ENCODE measurements at regions not wholly inside any gene's neighbourhood (a gene's known extent, or its start where the extent isn't known, plus 50 kb on each side); places are given as distances from the start of the nearest gene placed in this dataset.
"Not testable (repeated sequence)": the region's sequence is repeated elsewhere in the genome, so short reads cannot be mapped to it uniquely, and the experiment has no call there.

DNA sequence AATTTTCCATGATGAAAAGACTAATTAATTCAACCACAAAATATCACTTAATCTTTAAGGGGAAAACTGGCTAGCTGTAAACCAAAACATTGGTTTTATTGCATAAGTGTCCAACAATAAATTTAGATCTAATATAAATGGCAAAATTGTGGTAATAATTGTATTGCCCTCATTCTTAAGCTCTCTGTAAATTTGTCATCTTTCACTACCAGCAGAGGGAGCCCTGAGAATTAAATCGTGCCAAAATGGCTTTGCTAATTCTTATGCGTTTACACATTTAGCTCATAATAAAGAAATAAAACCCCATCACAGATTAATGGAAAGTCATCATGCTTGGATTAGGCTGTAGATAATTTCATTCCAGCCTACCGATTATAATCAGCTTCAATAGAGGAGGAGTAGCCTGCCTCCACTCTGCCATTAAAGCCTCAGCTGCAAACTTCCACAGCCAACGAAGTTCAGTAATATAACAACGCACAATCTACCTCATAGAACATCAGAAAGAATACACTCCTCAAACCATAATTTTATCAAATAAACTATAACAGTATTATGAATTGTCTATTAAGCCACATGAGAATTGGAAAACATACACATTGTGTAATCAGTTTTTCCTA is 70.0 kb upstream of the ATP5MC3 start:
- DNase-seq (ENCODE audit: low spot score) = no peak

DNA sequence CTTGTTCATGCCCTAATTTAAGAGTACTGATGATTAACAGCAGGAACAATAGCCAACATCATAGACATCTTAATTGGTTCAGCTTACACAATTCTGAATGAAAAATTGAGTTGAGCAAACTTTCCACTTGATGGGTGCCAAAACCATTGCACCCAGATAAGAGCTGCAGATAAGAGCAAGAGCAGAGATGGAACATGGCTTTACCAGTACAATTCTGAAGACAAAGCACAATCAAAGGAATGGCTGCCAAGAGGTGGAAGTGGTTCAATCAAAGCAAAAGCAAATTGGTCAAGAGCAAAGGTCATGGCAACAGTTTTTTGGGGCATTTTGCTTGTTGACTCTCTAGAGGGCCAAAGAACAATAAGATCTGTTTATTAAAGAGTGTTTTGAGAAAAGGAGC is 65.6 kb upstream of the ATP5MC3 start:
- DNase-seq (ENCODE audit: low spot score) = no peak

DNA sequence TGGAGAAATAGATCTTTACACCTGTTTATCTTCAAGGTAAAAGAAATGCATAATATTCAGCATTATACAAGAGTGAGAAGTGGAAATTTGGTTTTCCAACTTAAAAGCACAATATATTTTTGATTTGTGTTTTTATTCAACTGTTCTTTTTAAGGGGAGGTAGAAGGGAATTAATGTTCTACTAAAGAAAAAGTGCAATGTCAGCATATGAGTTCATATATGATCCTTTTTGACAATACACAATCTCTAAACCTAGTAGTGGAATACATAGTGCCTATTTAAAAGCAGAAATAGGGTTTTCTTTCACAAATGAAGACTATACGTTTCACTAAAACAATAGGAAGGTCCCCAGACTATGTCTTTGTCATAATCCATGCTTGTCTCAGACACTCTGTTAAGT is 63.2 kb upstream of the ATP5MC3 start:
- no peak for DNase-seq (ENCODE audit: low spot score)

DNA sequence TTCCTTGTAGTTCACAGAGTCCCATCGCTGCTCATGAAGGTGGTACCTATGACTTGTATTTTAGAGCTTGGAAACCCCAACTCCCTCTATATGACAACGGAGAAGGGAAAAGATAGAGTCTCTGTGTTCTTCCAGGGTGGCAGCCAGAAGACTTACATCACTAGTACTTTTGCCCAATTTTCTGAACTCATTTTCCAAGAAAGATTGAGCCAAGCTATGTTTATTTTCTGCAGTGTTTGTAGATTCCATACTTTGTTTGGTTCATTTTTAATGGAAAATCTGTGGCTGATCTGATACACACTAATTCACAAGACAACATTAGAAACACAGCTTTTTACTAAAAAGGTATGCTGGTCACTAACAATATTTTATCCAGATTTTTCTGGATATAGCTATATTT is 60.2 kb upstream of the ATP5MC3 start:
- DNase-seq (ENCODE audit: low spot score) = no peak

DNA sequence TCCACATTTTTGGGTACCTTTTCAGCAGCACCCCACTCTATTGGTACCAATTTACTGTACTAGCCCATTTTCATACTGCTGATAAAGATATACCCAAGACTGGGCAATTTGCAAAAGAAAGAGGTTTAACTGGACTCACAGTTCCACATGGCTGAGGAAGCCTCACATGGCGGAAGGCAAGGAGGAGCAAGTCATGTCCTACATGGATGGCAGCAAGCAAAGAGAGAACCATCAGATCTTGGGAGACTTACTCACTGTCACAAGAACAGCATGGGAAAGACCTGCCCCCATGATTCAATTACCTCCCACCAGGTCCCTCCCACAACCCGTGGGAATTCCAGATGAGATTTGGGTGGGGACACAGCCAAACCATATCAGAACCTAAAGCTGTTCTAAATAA is 58.5 kb upstream of the ATP5MC3 start:
- DNase-seq (ENCODE audit: low spot score) = not testable (repeated sequence)

DNA sequence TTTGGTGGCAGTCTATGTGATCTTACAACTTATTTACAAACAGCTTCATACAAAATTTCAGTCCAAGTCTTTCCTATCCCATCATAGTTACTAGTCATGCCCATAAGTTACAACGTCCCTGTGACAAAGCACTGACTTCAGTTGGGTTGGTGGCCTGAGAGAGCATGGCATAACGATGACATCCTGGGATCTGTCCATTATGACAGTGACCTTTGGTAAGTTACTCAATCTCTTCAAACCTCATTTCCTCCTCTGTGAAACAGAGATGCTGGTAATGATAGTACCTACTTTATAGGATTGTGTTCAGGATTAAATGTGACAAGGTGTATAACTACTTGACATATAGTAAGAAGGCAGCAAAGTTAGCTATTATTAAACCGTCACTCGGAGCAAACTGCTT is 55.4 kb upstream of the ATP5MC3 start:
- no peak for DNase-seq (ENCODE audit: low spot score)

DNA sequence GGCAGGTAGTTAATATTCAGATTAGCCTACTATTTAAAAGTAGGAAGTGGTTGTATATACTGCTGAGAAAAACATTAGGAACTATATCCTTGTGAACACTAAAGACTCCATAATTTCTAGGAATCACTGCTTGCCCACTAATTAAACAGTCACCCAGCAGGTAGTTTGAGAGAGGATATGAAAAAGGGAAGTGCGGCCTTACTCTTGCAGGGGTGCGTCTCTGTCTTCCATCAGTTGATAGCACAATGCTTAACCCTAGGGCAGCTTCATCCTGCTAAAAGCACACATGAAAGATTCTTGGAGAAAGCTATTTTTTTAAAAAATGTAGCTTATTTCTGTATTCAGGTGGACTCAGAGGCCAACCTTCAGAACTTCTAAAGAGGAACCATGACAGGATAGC is 53.1 kb upstream of the ATP5MC3 start:
- no peak for DNase-seq (ENCODE audit: low spot score)

DNA sequence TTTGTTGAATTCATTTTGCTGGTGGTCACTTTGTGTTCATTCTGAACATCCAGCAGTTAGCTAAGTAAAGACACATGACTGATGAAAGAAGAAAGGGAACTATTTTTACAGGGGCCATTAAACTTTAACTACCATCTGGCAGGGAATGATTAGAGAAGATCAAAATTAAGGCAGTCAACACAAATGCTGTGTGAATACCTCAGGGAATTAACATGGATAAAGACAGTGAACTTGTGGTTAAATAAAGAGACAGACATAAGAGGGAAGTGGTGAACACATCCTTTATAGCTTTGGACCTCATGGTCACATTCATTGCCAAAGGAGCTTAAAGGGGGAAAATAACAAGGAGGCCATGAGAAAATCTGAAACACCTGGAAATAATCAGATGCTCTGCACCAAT is 52.6 kb upstream of the ATP5MC3 start:
- no peak for DNase-seq (ENCODE audit: low spot score)

DNA sequence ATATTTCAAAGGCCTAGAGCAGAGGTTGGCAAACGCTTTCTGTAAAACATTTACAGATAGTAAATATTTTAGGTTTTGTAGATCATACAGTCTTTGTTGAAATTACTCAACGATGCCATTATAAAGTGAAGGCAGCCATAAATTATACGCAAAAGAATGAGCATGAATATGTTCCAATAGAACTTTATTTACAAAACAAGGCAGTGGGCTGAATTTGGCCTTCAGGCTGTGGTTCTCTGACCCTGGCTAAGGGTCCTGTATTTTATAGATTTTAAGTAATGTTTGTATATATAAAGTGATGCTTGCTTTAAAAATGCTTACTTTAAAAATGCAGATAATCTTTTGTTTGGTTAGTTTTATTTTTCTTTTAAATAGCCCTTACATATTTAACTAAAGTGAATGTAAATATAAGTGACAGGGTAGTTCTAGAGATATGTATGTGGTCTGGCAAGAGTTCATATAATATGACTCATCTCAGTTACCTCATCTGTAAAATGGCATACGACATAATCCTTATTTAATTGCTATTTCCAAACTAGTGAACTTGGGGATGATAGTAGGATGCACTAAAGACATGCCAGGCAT is 51.7 kb upstream of the ATP5MC3 start:
- DNase-seq (ENCODE audit: low spot score) = no peak
